GM12878 (cell line): ENCODE measurements at regions not wholly inside any gene's neighbourhood (a gene's known extent, or its start where the extent isn't known, plus 50 kb on each side); places are given as distances from the start of the nearest gene placed in this dataset.

Source experiments
- CTCF ChIP-seq, 3 experiments: IDR thresholded peaks in 2 of 3; conservative IDR thresholded peaks in 1 of 3; 2 replicates each; pipeline ENCODE4 v1.5.1; 2011; ENCODE audit warnings: low read depth in 3 of 3, low read length in 3 of 3, mild to moderate bottlenecking in 3 of 3, control low read depth in 2 of 3, moderate library complexity in 2 of 3, inconsistent platforms in 1 of 3, mixed read lengths in 1 of 3; ENCODE audit not compliant: control insufficient read depth in 2 of 3, insufficient read depth in 1 of 3; ENCODE audit errors: extremely low read depth in 1 of 3
- TAF1 ChIP-seq: IDR thresholded peaks from 2 replicates; pipeline ENCODE4 v1.6.1; 2011; ENCODE audit warnings: mild to moderate bottlenecking, low read depth, low read length, borderline replicate concordance

- no peak for TF ChIP-seq CTCF (IDR thresholded peaks at IDR 0.05 in 2 of 3, conservative IDR thresholded peaks at IDR 0.05 in 1 of 3; ENCODE audit: control insufficient read depth in 2 of 3, extremely low read depth in 1 of 3, insufficient read depth in 1 of 3, low read depth in 3 of 3, low read length in 3 of 3)
- no peak for TF ChIP-seq TAF1
These were observed 59.3 kb upstream of the TBX3 start for GRCh38 chr12:114743289-114743688.
